CD4-positive, alpha-beta T cell (primary cell): ENCODE measurements at regions not wholly inside any gene's neighbourhood (a gene's known extent, or its start where the extent isn't known, plus 50 kb on each side); places are given as distances from the start of the nearest gene placed in this dataset.

Experiments used
- ATAC-seq: fragments of 200-7000 bp; cut with Tn5 transposase; one replicate; pipeline ENCODE4 v1.10.0; 2022; ENCODE audit warnings: mild to moderate bottlenecking; ENCODE audit not compliant: poor library complexity
- CTCF ChIA-PET: fragments of 350-600 bp; sonication (Branson Sonifier 250); formaldehyde crosslinking; loops from one replicate; lab custom pipeline; 2021; ENCODE audit warnings: antibody characterized with exemption, inconsistent platforms; lab: Charles Lee
- POLR2A ChIA-PET: fragments of 350-600 bp; sonication (Branson Sonifier 250); formaldehyde crosslinking; loops from one replicate; lab custom pipeline; 2021; ENCODE audit warnings: antibody characterized with exemption, inconsistent platforms; lab: Charles Lee
- DNase-seq, 14 experiments: peaks; one replicate each; pipeline ENCODE4 v3.0.0-alpha.2; 2013 to 2020; ENCODE audit warnings: mixed read lengths in 2 of 14
- H3K27ac ChIP-seq, 2 donors: one replicate each; pipeline versions ENCODE4 v1.5.1 to v1.7.0; 2013; ENCODE audit warnings: low read length in 2 of 2, low read depth in 1 of 2, mild to moderate bottlenecking in 1 of 2
- H3K27me3 ChIP-seq, 2 experiments: 1 replicate in 1 of 2; 2 replicates in 1 of 2; pipeline versions ENCODE4 v1.6.1 to v1.7.0; 2013; ENCODE audit warnings: low read length in 2 of 2, control low read depth in 1 of 2, mild to moderate bottlenecking in 1 of 2, moderate library complexity in 1 of 2; ENCODE audit not compliant: insufficient read depth in 2 of 2, control insufficient read depth in 1 of 2
- H3K36me3 ChIP-seq: one replicate; pipeline ENCODE4 v1.6.1; 2013; ENCODE audit warnings: low read length, control low read depth; ENCODE audit not compliant: insufficient read depth
- H3K4me1 ChIP-seq: one replicate; pipeline ENCODE4 v1.6.1; 2013; ENCODE audit warnings: low read length, control low read depth; ENCODE audit not compliant: insufficient read depth
- H3K4me3 ChIP-seq: one replicate; pipeline ENCODE4 v1.5.1; 2013; ENCODE audit warnings: mild to moderate bottlenecking, low read length, moderate library complexity
- H3K9me3 ChIP-seq, 2 experiments: 1 replicate in 1 of 2; 2 replicates in 1 of 2; pipeline versions ENCODE4 v1.6.1 to v1.7.0; 2013; ENCODE audit warnings: low read length in 2 of 2, mild to moderate bottlenecking in 2 of 2, control low read depth in 1 of 2, moderate library complexity in 1 of 2; ENCODE audit not compliant: control insufficient read depth in 1 of 2, insufficient read depth in 1 of 2
- H3K27ac Mint-ChIP-seq: one replicate; pipeline ENCODE4 v1.8.0; 2020; ENCODE audit warnings: mixed read lengths
- H3K27me3 Mint-ChIP-seq: one replicate; pipeline ENCODE4 v1.8.0; 2021; ENCODE audit warnings: mixed read lengths
- H3K36me3 Mint-ChIP-seq: one replicate; pipeline ENCODE4 v1.8.0; 2021; ENCODE audit warnings: low read depth, mixed read lengths
- H3K4me1 Mint-ChIP-seq: one replicate; pipeline ENCODE4 v1.8.0; 2021; ENCODE audit warnings: low read depth, mixed read lengths
- H3K4me3 Mint-ChIP-seq: one replicate; pipeline ENCODE4 v1.8.0; 2020; ENCODE audit warnings: mild to moderate bottlenecking, mixed read lengths
- H3K9me3 Mint-ChIP-seq: one replicate; pipeline ENCODE4 v1.8.0; 2020; ENCODE audit warnings: mixed read lengths
- CTCF ChIP-seq: fragments of 200-600 bp; IDR thresholded peaks from one replicate; pipeline ENCODE4 v1.8.0; 2022; ENCODE audit warnings: antibody characterized with exemption, mild to moderate bottlenecking
- intact Hi-C, 2 experiments: fragments of 100-400 bp; cut with DNase I in 1 of 2; cut with micrococcal nuclease in 1 of 2; formaldehyde crosslinking; loops; one replicate each; pipeline versions ENCODE4 v1.15.1 to v1.9.0; 2023 to 2025; cut with DNase I, micrococcal nuclease

DNA sequence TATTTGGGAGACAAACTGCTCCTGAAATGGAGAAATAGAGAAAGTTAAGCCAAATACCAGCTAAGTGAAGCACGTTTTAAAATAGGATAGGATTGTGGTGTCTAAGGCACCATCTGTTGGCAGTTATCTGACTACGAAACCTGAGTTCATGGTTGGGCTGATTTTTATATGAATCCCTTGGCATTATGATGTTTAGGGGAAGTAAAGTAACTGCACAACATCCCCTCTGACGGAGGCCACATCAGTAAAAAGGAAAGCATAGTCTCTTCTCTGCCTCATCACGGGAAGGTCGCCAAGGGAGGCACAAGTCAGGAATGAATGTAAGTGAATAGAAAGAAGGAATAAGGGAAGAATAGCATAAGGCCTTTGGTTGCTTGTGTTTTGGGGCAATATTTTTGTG lies 128.0 kb downstream of the PRRX1 start:
- Histone ChIP-seq H3K27ac (no peak overlapping the region), H3K27me3 (no peaks in the 10 kb centered on the region), H3K4me3 (no peak overlapping the region), H3K9me3 (no peaks in the 10 kb centered on the region), H3K4me1 (no peaks in the 10 kb centered on the region), H3K36me3 (no peaks in the 10 kb centered on the region)
- no peak overlapping the region for H3K27ac Mint-ChIP-seq
- ChIA-PET POLR2A (no interaction called here), CTCF (no interaction called here)
- no peaks in the 10 kb centered on the region for H3K4me1 Mint-ChIP-seq
- no peaks in the 10 kb centered on the region for H3K36me3 Mint-ChIP-seq
- no peaks in the 10 kb centered on the region for H3K9me3 Mint-ChIP-seq
- ATAC-seq = no peak
- no peak overlapping the region for H3K4me3 Mint-ChIP-seq
- no peak for DNase-seq
- intact Hi-C loops = no loop called here
- no peak for TF ChIP-seq CTCF
- peaks cover 6% of the 10 kb centered on the region for H3K27me3 Mint-ChIP-seq

GRCh38 chr1:170800265-170800664 lies 135.1 kb upstream of the MROH9 start:
- no peak overlapping the region for H3K27ac Mint-ChIP-seq
- no peak overlapping the region for H3K4me3 Mint-ChIP-seq
- Histone ChIP-seq H3K9me3 (no peaks in the 10 kb centered on the region), H3K27ac (no peak overlapping the region), H3K36me3 (no peaks in the 10 kb centered on the region), H3K4me3 (no peak overlapping the region), H3K27me3 (no peaks in the 10 kb centered on the region), H3K4me1 (no peaks in the 10 kb centered on the region)
- TF ChIP-seq CTCF = no peak
- ChIA-PET POLR2A (no interaction called here), CTCF (no interaction called here)
- ATAC-seq (no peak), DNase-seq (no peak)
- H3K36me3 Mint-ChIP-seq = no peaks in the 10 kb centered on the region
- H3K4me1 Mint-ChIP-seq = no peaks in the 10 kb centered on the region
- intact Hi-C loops = no loop called here
- peaks cover 6% of the 10 kb centered on the region for H3K27me3 Mint-ChIP-seq
- H3K9me3 Mint-ChIP-seq = no peaks in the 10 kb centered on the region

DNA sequence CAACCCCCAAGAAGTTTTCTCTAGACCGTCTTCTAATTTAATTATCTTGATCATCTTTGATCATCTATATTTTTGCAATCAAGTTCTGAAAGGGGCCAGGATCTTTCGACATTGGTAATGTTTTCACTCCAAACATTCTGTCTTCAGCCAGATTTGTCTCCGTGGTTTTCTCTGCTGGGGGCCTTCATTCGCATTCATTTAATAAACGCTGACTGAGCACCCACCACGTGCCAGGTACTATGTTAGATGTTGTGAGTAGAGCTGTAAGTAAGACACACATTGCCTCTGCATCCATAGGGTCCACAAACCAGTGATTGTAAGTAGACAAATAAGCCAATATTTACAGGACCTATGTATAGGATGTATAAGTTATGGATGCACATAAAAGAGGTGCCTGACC lies 134.5 kb upstream of the MROH9 start:
- no peaks in the 10 kb centered on the region for H3K27me3 ChIP-seq
- CTCF ChIA-PET = no interaction called here
- Mint-ChIP-seq H3K36me3 (no peaks in the 10 kb centered on the region), H3K4me3 (no peak overlapping the region), H3K27ac (no peak overlapping the region), H3K27me3 (peaks cover 9% of the 10 kb centered on the region), H3K4me1 (no peaks in the 10 kb centered on the region), H3K9me3 (no peaks in the 10 kb centered on the region)
- H3K4me1 ChIP-seq = no peaks in the 10 kb centered on the region
- no peaks in the 10 kb centered on the region for H3K36me3 ChIP-seq
- DNase-seq (no peak), ATAC-seq (no peak)
- H3K27ac ChIP-seq = no peak overlapping the region
- no peak for TF ChIP-seq CTCF
- H3K4me3 ChIP-seq = no peak overlapping the region
- no peaks in the 10 kb centered on the region for H3K9me3 ChIP-seq
- intact Hi-C loops = no loop called here
- POLR2A ChIA-PET = no interaction called here
